ENCODE measurements at regions not wholly inside any gene's neighbourhood (a gene's known extent, or its start where the extent isn't known, plus 50 kb on each side); places are given as distances from the start of the nearest gene placed in this dataset.

DNA sequence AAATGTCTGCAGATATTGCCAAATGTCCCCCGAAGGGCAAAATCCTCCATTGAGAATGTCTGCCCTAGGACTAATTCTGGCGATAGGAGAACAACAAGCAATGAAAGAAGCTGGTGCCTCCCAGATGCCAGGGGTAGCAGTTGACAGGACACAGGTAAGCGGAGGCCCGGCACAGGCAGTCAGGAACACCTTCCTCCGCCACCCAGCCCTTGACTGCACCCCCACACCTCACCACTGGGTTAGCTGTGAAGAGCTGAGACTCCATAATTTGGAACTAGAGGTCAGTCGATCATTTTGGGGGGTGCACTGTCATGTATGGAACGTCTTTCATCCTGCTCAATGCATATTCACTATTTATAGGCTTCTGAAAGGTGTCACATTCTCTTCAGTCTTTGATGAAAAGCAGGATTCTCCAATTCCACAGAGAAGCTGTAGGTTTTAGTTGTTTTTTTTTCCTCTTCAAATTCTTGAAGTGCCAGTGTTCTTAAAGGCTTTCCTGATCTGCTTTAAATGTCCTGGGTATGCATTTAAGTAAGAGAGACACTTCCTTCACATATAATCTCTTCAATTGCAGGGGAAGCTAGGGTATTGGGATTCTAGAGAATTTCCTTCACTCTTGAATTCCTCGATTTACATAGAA, 111.6 kb upstream of the ZFP42 start:
- Histone ChIP-seq H3K9ac (ENCODE audit: insufficient read depth, low read length, poor library complexity, severe bottlenecking) (no peak overlapping the region), H2AFZ (ENCODE audit: insufficient read depth, low read depth, low read length, poor library complexity, severe bottlenecking) (no peak overlapping the region), H3K9me3 (replicated peaks in 1 of 2; ENCODE audit: control insufficient read depth in 1 of 2, insufficient read depth in 1 of 2, low read length in 2 of 2) (peaks cover 9 to 18% of the 10 kb centered on the region in 2 donors), H3K27ac (ENCODE audit: low read depth in 1 of 2, low read length in 2 of 2) (no peak overlapping the region), H4K20me1 (ENCODE audit: insufficient read depth, low read length) (no peaks in the 10 kb centered on the region), H3K4me3 (replicated peaks in 1 of 3; ENCODE audit: low read depth in 2 of 3, low read length in 3 of 3) (no peak overlapping the region), H3K27me3 (ENCODE audit: control insufficient read depth in 2 of 2, insufficient read depth in 2 of 2, low read length in 2 of 2) (no peaks in the 10 kb centered on the region), H3K4me2 (replicated peaks; ENCODE audit: extremely low read depth, low read length, poor library complexity, severe bottlenecking) (no peak overlapping the region), H3K79me2 (ENCODE audit: insufficient read depth, low read length) (no peaks in the 10 kb centered on the region), H3K4me1 (ENCODE audit: control insufficient read depth in 1 of 2, insufficient read depth in 2 of 2, low read length in 2 of 2) (no peaks in the 10 kb centered on the region), H3K36me3 (replicated peaks in 1 of 2; ENCODE audit: control insufficient read depth in 1 of 2, insufficient read depth in 2 of 2, low read length in 2 of 2) (no peaks in the 10 kb centered on the region)
- intact Hi-C loops (cut with micrococcal nuclease) = no loop called here
- H3K27me3 Mint-ChIP-seq (ENCODE audit: low read depth in 3 of 3) = peaks cover 0 to 1% (median 0%) of the 10 kb centered on the region in 3 donors
- no peaks in the 10 kb centered on the region for H3K4me1 Mint-ChIP-seq
- H3K36me3 Mint-ChIP-seq = no peaks in the 10 kb centered on the region
- peak overlapping the region in 1 of 7 donors; percentile 50 for H3K27ac Mint-ChIP-seq
- no peak overlapping the region for H3K4me3 Mint-ChIP-seq
- DNase-seq = no peak
- H3K9me3 Mint-ChIP-seq = peaks cover under 1 to 22% (median 6%) of the 10 kb centered on the region in 7 donors
- 95% methylated on average over 2 of the region's 8 CpGs for WGBS (ENCODE audit: insufficient coverage)
- TF ChIP-seq, protein P1, sequence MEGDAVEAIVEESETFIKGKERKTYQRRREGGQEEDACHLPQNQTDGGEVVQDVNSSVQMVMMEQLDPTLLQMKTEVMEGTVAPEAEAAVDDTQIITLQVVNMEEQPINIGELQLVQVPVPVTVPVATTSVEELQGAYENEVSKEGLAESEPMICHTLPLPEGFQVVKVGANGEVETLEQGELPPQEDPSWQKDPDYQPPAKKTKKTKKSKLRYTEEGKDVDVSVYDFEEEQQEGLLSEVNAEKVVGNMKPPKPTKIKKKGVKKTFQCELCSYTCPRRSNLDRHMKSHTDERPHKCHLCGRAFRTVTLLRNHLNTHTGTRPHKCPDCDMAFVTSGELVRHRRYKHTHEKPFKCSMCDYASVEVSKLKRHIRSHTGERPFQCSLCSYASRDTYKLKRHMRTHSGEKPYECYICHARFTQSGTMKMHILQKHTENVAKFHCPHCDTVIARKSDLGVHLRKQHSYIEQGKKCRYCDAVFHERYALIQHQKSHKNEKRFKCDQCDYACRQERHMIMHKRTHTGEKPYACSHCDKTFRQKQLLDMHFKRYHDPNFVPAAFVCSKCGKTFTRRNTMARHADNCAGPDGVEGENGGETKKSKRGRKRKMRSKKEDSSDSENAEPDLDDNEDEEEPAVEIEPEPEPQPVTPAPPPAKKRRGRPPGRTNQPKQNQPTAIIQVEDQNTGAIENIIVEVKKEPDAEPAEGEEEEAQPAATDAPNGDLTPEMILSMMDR (IDR thresholded peaks at IDR 0.05) = no peak

DNA sequence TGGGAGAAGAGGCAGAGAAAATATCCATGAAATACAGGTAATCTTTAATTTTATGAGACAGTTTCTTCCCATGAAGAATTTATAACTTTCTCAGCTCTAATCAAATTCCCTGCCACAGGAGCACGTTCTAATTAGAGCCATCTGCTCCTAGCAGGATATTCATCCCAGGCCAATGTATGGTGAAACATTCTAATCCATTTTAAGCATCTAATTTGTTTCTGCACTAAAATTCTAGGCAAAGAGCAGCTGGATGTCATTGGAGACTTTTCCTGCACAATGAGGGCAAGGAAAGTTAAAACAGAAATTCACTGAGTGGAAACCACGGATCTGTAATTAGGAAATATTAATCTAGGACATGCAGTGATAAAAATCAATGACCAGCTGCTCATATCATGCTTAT, 107.7 kb upstream of the ZFP42 start:
- H3K27me3 ChIP-seq (ENCODE audit: control insufficient read depth in 2 of 2, insufficient read depth in 2 of 2, low read length in 2 of 2) = no peaks in the 10 kb centered on the region
- no CpG with 5 or more reads among the region's 2 CpGs for WGBS (ENCODE audit: insufficient coverage)

More for the DNA sequence above, 107.7 kb upstream of the ZFP42 start:
- H3K4me1 Mint-ChIP-seq = no peaks in the 10 kb centered on the region
- no peaks in the 10 kb centered on the region for H3K27me3 Mint-ChIP-seq (ENCODE audit: low read depth in 3 of 3)
- Histone ChIP-seq H3K9me3 (replicated peaks in 1 of 2; ENCODE audit: control insufficient read depth in 1 of 2, insufficient read depth in 1 of 2, low read length in 2 of 2) (peaks cover 0 to 12% of the 10 kb centered on the region in 2 donors), H3K79me2 (ENCODE audit: insufficient read depth, low read length) (no peaks in the 10 kb centered on the region), H3K4me1 (ENCODE audit: control insufficient read depth in 1 of 2, insufficient read depth in 2 of 2, low read length in 2 of 2) (no peaks in the 10 kb centered on the region), H3K4me3 (replicated peaks in 1 of 3; ENCODE audit: low read depth in 2 of 3, low read length in 3 of 3) (no peak overlapping the region), H4K20me1 (ENCODE audit: insufficient read depth, low read length) (no peaks in the 10 kb centered on the region), H3K36me3 (replicated peaks in 1 of 2; ENCODE audit: control insufficient read depth in 1 of 2, insufficient read depth in 2 of 2, low read length in 2 of 2) (no peaks in the 10 kb centered on the region), H3K4me2 (replicated peaks; ENCODE audit: extremely low read depth, low read length, poor library complexity, severe bottlenecking) (no peak overlapping the region), H3K27ac (ENCODE audit: low read depth in 1 of 2, low read length in 2 of 2) (no peak overlapping the region), H2AFZ (ENCODE audit: insufficient read depth, low read depth, low read length, poor library complexity, severe bottlenecking) (no peak overlapping the region), H3K9ac (ENCODE audit: insufficient read depth, low read length, poor library complexity, severe bottlenecking) (no peak overlapping the region)
- H3K4me3 Mint-ChIP-seq = no peak overlapping the region
- no peak overlapping the region for H3K27ac Mint-ChIP-seq
- intact Hi-C loops (cut with micrococcal nuclease) = no loop called here
- peaks cover 3 to 12% (median 7%) of the 10 kb centered on the region in 7 donors for H3K9me3 Mint-ChIP-seq
- H3K36me3 Mint-ChIP-seq = no peaks in the 10 kb centered on the region
- DNase-seq = no peak
- TF ChIP-seq, protein P1 (IDR thresholded peaks at IDR 0.05) = no peak
